ENCODE measurements at regions not wholly inside any gene's neighbourhood (a gene's known extent, or its start where the extent isn't known, plus 50 kb on each side); places are given as distances from the start of the nearest gene placed in this dataset.

GRCh38 chr13:76459863-76460262 lies 426.3 kb downstream of the KCTD12 start:
- DNase-seq (ENCODE audit: low read depth in 2 of 2): no peak

GRCh38 chr13:76455960-76456359 lies 430.2 kb downstream of the KCTD12 start:
- no peak for DNase-seq (ENCODE audit: low read depth in 2 of 2)

GRCh38 chr13:76454991-76455390 lies 431.2 kb downstream of the KCTD12 start:
- DNase-seq (ENCODE audit: low read depth in 2 of 2): no peak

GRCh38 chr13:76449716-76450115 lies 436.5 kb downstream of the KCTD12 start:
- DNase-seq (ENCODE audit: low read depth in 2 of 2): no peak

- DNase-seq (ENCODE audit: low read depth in 2 of 2): no peak
Measured at GRCh38 chr13:76446191-76446590, 440.0 kb downstream of the KCTD12 start.

- no peak for DNase-seq (ENCODE audit: low read depth in 2 of 2)
Measured at GRCh38 chr13:76440568-76440967, 445.6 kb downstream of the KCTD12 start.

GRCh38 chr13:76439546-76439945 lies 446.7 kb downstream of the KCTD12 start:
- no peak for DNase-seq (ENCODE audit: low read depth in 2 of 2)

GRCh38 chr13:76438050-76438449 lies 448.2 kb downstream of the KCTD12 start:
- no peak for DNase-seq (ENCODE audit: low read depth in 2 of 2)

GRCh38 chr13:76425935-76426334 lies 460.3 kb downstream of the KCTD12 start:
- peak in 1 of 2 donors; percentile 2 for DNase-seq (ENCODE audit: low read depth in 2 of 2)

- no peak for DNase-seq (ENCODE audit: low read depth in 2 of 2)
Measured at GRCh38 chr13:76421011-76421410, 465.2 kb downstream of the KCTD12 start.

GRCh38 chr13:76418404-76418803 lies 467.8 kb downstream of the KCTD12 start:
- no peak for DNase-seq (ENCODE audit: low read depth in 2 of 2)

- DNase-seq (ENCODE audit: low read depth in 2 of 2): no peak
Measured at GRCh38 chr13:76414320-76414719, 471.9 kb downstream of the KCTD12 start.

- DNase-seq (ENCODE audit: low read depth in 2 of 2): no peak
Measured at GRCh38 chr13:76406243-76406642, 480.0 kb downstream of the KCTD12 start.

- DNase-seq (ENCODE audit: low read depth in 2 of 2): no peak
Measured at GRCh38 chr13:76398425-76398824, 487.8 kb downstream of the KCTD12 start.

- DNase-seq (ENCODE audit: low read depth in 2 of 2): no peak
Measured at GRCh38 chr13:76397413-76397812, 488.8 kb downstream of the KCTD12 start.

- no peak for DNase-seq (ENCODE audit: low read depth in 2 of 2)
Measured at GRCh38 chr13:76389321-76389720, 496.9 kb downstream of the KCTD12 start.

GRCh38 chr13:76387566-76387965 lies 498.6 kb downstream of the KCTD12 start:
- no peak for DNase-seq (ENCODE audit: low read depth in 2 of 2)

GRCh38 chr13:76386321-76386720 lies 499.9 kb downstream of the KCTD12 start:
- DNase-seq (ENCODE audit: low read depth in 2 of 2): no peak

GRCh38 chr13:76385586-76385985 lies 500.6 kb downstream of the KCTD12 start:
- DNase-seq (ENCODE audit: low read depth in 2 of 2): no peak

GRCh38 chr13:76383676-76384461 lies 502.3 kb downstream of the KCTD12 start:
- peak in 1 of 2 donors; percentile 59 for DNase-seq (ENCODE audit: low read depth in 2 of 2)

GRCh38 chr13:76380446-76381065 lies 505.6 kb downstream of the KCTD12 start:
- DNase-seq (ENCODE audit: low read depth in 2 of 2): no peak

- DNase-seq (ENCODE audit: low read depth in 2 of 2): no peak
Measured at GRCh38 chr13:76379341-76380105, 506.7 kb downstream of the KCTD12 start.
